Stomach (tissue), 8 donors: ENCODE measurements at regions not wholly inside any gene's neighbourhood (a gene's known extent, or its start where the extent isn't known, plus 50 kb on each side); places are given as distances from the start of the nearest gene placed in this dataset.

ENCODE experiments used
- DNase-seq, 2 donors: peaks; one replicate each; pipeline versions ENCODE4 v3.0.0 to v3.0.0-alpha.2; 2013 to 2019
- H3K27ac ChIP-seq, 5 donors: fragments of 200-600 bp in 4 of 5; sonication (generic) in 4 of 5; one replicate each; pipeline ENCODE4 v1.5.1; 2013 to 2019; ENCODE audit warnings: mild to moderate bottlenecking in 1 of 5, moderate library complexity in 1 of 5
- H3K27me3 ChIP-seq, 3 donors: fragments of 200-600 bp; sonication (generic); one replicate each; pipeline ENCODE4 v1.5.1; 2017 to 2019; ENCODE audit warnings: mixed run types in 1 of 3
- H3K36me3 ChIP-seq, 4 donors: fragments of 200-600 bp; sonication (generic); 1 replicate in 3 of 4; 2 replicates in 1 of 4; pipeline ENCODE4 v1.5.1; 2016 to 2019
- H3K4me1 ChIP-seq, 4 donors: fragments of 200-600 bp; sonication (generic); one replicate each; pipeline ENCODE4 v1.5.1; 2016 to 2019
- H3K4me3 ChIP-seq, 4 donors: fragments of 200-600 bp; sonication (generic) in 3 of 4; one replicate each; pipeline ENCODE4 v1.5.1; 2016 to 2019; ENCODE audit warnings: mild to moderate bottlenecking in 1 of 4
- H3K9me3 ChIP-seq, 4 donors: fragments of 200-600 bp; sonication (generic); one replicate each; pipeline ENCODE4 v1.5.1; 2016 to 2019
- CTCF ChIP-seq, 7 experiments: fragments of 450-650 bp in 4 of 7; fragments of 200-600 bp in 3 of 7; sonication (generic) in 3 of 7; IDR thresholded peaks; one replicate each; pipeline ENCODE4 v1.5.1; 2016 to 2019; ENCODE audit warnings: antibody characterized with exemption in 7 of 7, control low read depth in 2 of 7, mild to moderate bottlenecking in 1 of 7
- EP300 ChIP-seq: sonication (generic); formaldehyde crosslinking; IDR thresholded peaks from one replicate; pipeline ENCODE4 v1.6.1; 2017; ENCODE audit warnings: antibody characterized with exemption
- POLR2A ChIP-seq, 4 donors: fragments of 450-650 bp; IDR thresholded peaks; one replicate each; pipeline ENCODE4 v1.6.1; 2016; ENCODE audit warnings: antibody characterized with exemption in 4 of 4, control low read depth in 2 of 4, mild to moderate bottlenecking in 1 of 4, moderate library complexity in 1 of 4
- POLR2AphosphoS5 ChIP-seq, 3 donors: sonication (generic); formaldehyde crosslinking; IDR thresholded peaks; one replicate each; pipeline ENCODE4 v1.6.1; 2016; ENCODE audit warnings: antibody characterized with exemption in 3 of 3
- WGBS, 5 donors: extraction: QIAGEN DNeasy Blood & Tissue Kit in 3 of 5; methylation state at CpG; one replicate each; pipeline versions ENCODE4 v1.1.5 to v1.1.7; 2013 to 2018; 5-methylcytosine and 5-hydroxymethylcytosine counted together
- intact Hi-C: fragments of 100-400 bp; cut with DNase I; formaldehyde crosslinking; loops from one replicate; pipeline ENCODE4 v1.15.1; 2023; ENCODE audit warnings: low total_unique reads
- donor health status: healthy with polysubstance abuse.
- donor health status: Bipolar disorder and iron deficiency.
- donor health status: healthy.

DNA sequence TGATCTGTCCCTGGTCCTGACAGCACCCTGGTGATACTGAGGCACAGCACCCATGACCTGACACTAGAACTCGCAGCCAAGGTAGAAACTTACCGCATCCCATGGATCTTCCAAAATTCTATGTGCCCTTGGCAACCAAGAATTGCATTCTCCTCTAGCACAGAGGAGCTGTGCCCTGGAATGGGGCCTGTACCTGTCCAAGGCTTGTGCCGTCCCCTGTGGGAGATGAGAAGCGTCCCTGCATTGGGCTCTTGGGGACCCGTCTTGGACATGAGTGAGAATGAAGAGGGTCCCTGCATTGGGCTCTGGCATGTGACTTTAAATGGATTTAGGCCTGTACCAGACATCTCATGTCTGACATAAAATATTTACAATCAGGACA, 67.1 kb downstream of the GGTLC2 start:
- H3K27me3 ChIP-seq: no peaks in the 10 kb centered on the region
- no peaks in the 10 kb centered on the region for H3K36me3 ChIP-seq
- no peak for TF ChIP-seq POLR2AphosphoS5 (IDR thresholded peaks at IDR 0.05)
- no peak for TF ChIP-seq EP300
- no peak for TF ChIP-seq POLR2A (IDR thresholded peaks at IDR 0.05)
- TF ChIP-seq CTCF (IDR thresholded peaks at IDR 0.05): no peak
- DNase-seq: no peak
- no peaks in the 10 kb centered on the region for H3K9me3 ChIP-seq
- intact Hi-C loops: no loop called here
- no peak overlapping the region for H3K4me3 ChIP-seq
- H3K27ac ChIP-seq: no peak overlapping the region
- H3K4me1 ChIP-seq: peaks cover 0 to 6% (median 1%) of the 10 kb centered on the region in 4 donors
- 91 to 95% (median 93%) methylated on average over 5 of the region's 5 CpGs for WGBS, 5 donors

DNA sequence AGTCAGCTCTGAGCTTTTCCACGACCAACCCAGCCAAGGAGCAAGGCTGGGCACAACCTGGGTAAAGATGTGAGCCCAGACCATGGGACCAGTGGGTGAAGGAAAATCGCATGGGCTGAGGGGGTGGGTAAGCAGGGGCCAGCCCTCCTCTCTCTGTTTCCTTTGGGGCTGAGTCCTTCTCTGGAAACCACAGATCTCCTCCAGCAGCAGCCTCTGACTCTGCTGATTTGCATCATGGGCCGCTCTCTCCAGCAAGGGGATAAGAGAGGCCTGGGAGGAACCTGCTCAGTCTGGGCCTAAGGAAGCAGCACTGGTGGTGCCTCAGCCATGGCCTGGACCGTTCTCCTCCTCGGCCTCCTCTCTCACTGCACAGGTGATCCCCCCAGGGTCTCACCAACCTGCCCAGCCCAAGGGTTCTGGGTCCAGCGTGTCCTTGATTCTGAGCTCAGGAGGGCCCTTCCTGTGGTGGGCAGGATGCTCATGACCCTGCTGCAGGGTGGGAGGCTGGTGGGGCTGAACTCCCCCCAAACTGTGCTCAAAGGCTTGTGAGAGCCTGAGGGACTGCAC, 67.8 kb downstream of the GGTLC2 start:
- Histone ChIP-seq H3K27ac (no peak overlapping the region), H3K36me3 (no peaks in the 10 kb centered on the region), H3K4me1 (peaks cover 0 to 6% (median 1%) of the 10 kb centered on the region in 4 donors), H3K4me3 (no peak overlapping the region), H3K9me3 (no peaks in the 10 kb centered on the region), H3K27me3 (no peaks in the 10 kb centered on the region)
- no peak for TF ChIP-seq POLR2A (IDR thresholded peaks at IDR 0.05)
- TF ChIP-seq CTCF (IDR thresholded peaks at IDR 0.05): no peak
- no peak for TF ChIP-seq POLR2AphosphoS5 (IDR thresholded peaks at IDR 0.05)
- no peak for TF ChIP-seq EP300
- no peak for DNase-seq
- WGBS, 5 donors: 69 to 92% (median 84%) methylated on average over 5 to 6 of the region's 6 CpGs
- intact Hi-C loops: no loop called here

GRCh38 chr22:22712666-22713365, 68.4 kb downstream of the GGTLC2 start:
- Histone ChIP-seq H3K4me1 (peaks cover 0 to 6% (median 1%) of the 10 kb centered on the region in 4 donors), H3K36me3 (no peaks in the 10 kb centered on the region), H3K27me3 (no peaks in the 10 kb centered on the region), H3K9me3 (no peaks in the 10 kb centered on the region), H3K4me3 (no peak overlapping the region), H3K27ac (no peak overlapping the region)
- 72 to 90% (median 84%) methylated on average over 13 of the region's 13 CpGs for WGBS, 5 donors
- intact Hi-C loops: no loop called here
- DNase-seq: no peak
- TF ChIP-seq POLR2AphosphoS5 (IDR thresholded peaks at IDR 0.05) (no peak), CTCF (IDR thresholded peaks at IDR 0.05) (no peak), POLR2A (IDR thresholded peaks at IDR 0.05) (no peak), EP300 (no peak)

- Histone ChIP-seq H3K27ac (no peak overlapping the region), H3K4me1 (peaks cover 0 to 6% (median 1%) of the 10 kb centered on the region in 4 donors), H3K27me3 (peaks cover 0 to 6% (median 0%) of the 10 kb centered on the region in 3 donors), H3K36me3 (no peaks in the 10 kb centered on the region), H3K4me3 (no peak overlapping the region), H3K9me3 (no peaks in the 10 kb centered on the region)
- no peak for DNase-seq
- intact Hi-C loops: no loop called here
- TF ChIP-seq EP300 (no peak), CTCF (IDR thresholded peaks at IDR 0.05) (no peak), POLR2AphosphoS5 (IDR thresholded peaks at IDR 0.05) (no peak), POLR2A (IDR thresholded peaks at IDR 0.05) (no peak)
- 90 to 100% (median 96%) methylated on average over 1 of the region's 1 CpG for WGBS, 5 donors
Observed at GRCh38 chr22:22713416-22713815, 69.0 kb downstream of the GGTLC2 start.
